Activated CD8-positive, alpha-beta memory T cell treated with anti-CD3 and anti-CD28 coated beads, Interleukin-2, amount 50 U/mL, for 1 hour (primary cell): ENCODE measurements at regions not wholly inside any gene's neighbourhood (a gene's known extent, or its start where the extent isn't known, plus 50 kb on each side); places are given as distances from the start of the nearest gene placed in this dataset.

Experiments used
- DNase-seq: peaks from one replicate; pipeline ENCODE4 v3.0.0-alpha.2; 2020; ENCODE audit errors: extremely low read depth

DNA sequence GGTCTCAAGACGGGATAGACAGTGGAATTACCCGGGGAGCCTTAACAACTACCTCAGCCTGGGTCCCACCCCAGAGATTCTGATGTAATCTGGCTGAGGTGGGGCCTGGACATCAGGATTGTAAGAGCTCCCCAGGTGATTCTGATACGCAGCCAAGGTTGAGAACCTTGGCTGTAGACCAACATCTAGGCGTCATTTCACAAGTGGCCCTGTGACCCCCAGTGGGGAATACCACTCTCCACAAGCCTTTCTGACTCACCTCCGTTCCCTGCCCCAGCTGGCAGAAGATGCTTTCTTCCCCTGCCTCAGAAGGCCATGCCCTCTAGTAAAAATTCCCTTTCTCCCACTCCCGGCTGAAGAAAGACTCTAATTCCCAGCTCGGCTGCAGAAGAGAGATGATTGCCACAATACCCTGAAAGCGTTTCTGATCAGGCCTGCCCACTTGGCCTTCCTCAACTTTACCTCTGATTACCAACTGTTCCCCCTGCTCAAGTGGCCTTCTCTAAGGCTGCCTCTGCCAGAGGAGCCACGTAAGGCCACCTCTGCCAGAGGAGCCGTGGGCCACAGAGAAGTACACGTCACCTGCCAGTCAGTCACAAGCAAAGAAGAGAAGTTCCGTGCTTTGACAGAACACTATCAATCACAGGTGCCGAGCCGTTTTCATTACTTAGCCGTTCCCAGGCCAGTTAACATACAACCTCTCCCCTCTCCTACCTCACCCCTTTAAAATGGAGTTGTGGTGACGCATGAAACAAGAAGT is 116.8 kb upstream of the PKDCC start:
- no peak for DNase-seq

DNA sequence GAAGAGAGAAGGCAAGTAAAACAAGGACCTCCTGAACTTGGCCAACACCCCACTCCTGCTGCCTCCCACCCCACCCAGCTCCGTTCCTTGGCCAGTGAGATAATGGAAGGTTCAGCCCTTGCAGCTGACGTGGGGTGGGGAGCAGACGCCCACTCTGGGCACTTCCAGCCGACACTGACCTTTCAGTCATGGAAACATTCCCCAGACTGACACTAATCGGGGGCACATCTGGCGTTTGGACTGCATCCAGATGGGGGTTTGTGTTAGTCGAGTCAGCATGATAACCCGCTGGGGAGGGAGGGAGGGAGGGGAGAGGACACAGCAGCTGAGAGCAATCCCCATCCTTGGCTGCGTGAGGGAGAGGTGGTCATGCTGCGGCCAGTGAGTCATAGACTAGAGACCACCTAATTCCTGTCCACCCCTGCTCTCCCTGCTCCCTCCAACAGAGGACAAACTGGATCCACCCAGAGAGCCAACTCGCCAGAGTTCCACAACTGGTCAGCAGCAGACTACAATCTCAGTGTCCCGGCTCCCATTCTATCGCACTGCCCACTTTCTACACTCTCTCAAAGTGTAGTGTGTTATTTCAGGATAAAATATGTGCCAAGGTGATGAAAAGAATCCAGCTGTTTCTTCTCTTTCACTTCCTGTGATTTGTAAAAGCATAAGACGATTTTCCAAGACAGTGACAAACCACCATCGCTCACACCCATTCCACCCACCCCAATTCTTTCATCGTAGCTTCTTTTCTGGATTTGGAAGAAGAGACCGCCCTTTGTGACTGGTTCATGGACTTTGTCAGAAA is 115.4 kb upstream of the PKDCC start:
- no peak for DNase-seq

DNA sequence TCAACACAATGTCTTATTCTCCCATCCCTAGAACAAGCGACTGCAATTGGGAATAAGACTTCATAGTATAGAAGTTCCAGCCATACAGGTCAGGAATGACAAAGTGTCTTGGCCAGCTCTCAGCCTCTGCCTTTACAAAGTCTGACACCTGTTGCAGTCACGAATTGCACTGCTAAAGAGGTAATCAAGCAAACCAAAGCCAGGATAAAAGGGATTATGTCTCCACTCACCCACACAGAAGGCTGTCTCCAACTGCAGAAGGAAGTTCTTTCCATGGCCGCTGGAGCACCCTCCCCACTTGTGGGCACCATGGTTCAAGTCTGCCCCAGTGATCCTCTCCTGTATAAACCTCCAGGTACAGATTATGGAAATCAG is 114.8 kb upstream of the PKDCC start:
- DNase-seq: no peak

DNA sequence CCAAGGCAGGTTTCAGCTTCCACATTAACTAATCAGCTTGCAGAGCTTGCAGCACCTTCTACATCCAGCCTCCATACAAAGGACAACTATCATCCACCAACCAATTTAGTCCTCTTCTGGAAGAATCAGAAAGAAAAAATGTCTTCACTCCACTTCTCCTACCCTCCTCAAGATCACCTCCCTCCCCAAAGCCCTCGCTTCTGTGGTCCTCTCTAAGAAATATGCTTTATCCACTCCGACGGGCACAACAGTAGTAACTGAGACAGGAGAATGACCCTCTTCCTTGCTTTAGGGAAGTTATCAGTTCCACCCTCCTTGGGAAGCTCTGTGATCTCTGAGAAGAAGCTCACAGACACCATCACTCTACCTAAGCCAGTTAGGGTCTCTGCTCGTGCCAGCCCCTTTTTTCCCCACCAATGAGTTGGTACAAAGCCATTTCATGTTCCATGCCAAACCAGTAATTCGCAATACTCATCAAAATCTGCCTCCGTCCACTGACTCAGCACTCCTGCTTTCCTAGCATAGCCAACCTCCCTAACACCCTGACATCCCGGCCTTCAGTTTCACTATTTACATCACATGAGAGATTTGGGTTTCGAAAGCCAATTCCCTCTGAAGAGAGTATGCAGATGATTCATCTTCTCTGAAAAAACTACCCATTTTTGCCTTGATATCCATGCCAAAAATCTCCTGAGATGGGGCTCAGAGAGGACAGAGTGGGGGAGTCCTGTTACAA is 114.1 kb upstream of the PKDCC start:
- no peak for DNase-seq

DNA sequence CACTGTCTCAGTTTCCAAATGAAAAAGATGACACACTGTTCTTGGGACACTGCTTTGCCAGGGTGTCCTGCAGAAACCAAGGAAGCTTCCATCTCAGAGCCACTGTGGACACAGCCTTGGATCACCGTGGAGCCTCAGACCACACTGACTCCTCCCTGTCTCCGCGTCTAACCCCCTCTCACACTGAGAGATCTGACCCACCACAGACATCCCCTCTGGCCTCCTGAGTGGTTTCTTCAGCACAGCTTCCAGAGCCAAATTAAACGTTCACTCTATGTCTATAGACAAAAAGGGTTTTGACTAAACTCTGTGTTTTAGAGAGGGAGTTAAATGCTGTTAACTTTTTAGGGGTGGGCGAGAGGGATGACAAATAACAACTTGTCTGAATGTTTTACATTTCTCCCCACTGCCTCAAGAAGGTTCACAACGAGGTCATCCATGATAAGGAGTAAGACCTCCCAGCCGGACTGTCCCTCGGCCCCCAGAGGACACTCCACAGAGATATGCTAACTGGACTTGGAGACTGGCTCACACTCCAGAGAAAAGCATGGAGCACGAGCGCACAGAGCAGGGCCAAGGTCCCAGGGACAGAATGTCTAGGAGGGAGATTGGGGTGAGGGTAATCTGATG is 113.4 kb upstream of the PKDCC start:
- no peak for DNase-seq

DNA sequence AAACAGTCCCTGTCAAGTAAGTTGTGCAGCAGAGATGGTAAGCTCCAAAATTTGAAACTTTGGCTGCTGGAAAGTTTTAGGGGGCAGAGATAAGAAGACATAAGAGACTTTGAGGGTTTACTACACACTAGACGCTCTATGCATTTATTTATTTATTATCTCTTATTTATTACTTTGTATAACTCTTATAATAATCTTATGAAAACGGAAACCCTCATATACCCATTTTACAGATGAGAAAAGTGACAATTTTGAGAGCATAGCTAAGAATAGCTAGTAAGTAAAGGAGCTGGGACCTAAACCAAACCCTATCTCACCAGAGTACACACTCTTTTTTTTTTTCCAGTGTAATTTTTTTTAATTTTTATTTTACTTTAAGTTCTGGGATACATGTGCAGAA is 112.8 kb upstream of the PKDCC start:
- DNase-seq: no peak

DNA sequence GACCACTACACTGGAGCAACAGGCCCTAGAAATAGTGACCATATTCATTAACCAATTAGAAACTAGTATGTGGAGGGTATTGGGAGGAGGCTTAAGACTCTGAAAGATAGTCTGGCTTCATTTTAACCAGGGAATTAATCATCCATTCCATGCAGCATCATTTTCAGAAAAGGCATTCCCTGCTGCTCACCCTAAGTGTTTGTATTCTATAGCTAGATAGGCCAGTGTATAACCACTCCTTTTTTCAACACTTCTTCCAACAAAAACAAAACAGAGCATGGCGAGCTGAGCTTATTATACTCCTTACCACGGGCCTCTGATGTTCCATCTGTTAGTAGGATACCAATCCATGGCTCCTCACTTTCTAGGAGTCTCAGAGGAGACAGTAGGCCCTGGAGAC is 112.0 kb upstream of the PKDCC start:
- DNase-seq: no peak

DNA sequence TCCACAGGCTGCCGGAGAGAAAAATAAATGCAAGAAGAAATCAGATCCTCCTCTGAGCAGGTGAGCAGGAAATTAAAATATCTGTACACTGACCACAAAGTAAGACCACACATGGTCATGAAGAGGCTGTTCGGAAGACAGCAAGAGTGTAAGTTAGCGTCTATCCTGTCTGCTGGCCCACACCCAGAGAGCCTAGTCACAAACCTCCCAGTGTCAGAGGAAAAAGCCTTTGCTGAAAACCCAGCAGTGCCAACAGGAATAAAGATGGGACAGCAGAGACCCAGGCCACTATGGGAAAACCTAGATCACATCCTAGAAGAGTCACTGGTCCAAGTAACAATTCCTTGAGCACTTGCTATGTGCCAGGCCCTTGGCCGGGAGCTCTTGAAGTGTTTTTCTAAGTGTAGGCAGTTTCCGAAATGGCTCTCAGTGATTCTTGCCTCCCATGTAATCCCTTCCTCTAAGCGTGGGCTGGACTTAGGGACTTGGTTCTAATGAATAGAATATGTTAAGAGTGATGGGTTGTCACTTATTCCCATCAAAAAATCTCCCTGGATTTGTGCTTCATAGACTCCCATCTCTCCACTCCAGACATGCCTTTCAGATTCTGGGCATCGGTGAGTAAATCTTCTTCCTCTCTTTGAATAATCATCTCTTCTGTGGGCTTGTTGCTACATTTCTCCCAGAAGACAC is 110.9 kb upstream of the PKDCC start:
- DNase-seq: no peak

DNA sequence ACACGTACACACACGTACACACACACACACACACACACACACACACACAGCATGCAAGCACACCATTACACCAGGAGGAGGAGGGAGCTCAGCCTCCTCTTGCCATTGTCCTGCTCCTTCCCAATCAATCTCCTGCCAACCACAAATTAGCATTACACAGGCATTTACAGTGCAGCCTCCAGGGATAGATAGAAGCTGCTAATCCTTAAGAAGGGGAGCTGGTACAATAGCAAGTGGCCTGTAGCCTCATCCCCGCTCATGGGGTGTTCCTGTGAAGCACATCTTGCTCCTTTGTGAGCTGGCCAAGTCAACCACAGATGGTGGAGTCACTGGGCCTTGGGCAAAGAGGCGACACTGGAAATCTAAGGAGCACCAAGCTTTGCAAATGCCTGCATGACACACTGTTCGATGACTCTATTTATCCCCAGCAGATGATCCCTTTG is 110.3 kb upstream of the PKDCC start:
- no peak for DNase-seq

DNA sequence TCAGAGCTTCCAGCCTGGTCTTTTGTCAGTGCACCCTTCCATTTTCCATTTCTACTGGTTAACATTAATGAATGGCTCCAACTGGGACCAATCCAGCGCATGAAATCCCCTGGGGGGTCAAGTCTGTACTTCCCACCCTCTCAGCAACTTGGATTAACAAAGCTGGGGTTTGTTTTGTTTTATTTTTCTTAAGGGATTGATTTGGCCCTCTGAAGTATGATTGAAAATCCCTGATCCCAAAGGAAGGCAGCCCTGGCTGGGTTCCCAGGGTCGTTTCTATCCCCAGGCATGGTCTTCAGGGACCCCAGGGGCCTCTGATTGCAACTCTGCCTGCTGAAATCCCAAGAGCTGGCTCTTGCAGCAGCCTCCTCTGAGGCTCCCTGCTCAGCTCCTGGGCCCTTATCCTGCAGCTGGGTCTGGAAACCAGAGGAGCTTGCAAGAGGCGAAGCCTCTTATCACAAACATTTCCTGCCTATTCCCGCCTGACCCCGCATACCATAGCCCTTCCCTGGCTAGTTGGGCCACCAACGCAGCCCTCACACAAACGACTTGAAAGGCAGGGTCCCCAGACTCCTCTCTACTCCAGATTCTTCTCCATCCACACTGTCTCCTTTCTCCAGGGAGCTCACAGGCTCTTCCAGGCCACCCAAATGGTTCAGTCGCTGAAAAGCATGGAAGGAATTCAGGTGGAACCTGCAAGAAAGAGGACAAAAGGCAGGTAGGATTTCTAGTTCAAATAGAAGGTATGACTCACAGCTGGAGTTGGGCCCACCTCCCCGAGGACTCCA is 109.7 kb upstream of the PKDCC start:
- no peak for DNase-seq

DNA sequence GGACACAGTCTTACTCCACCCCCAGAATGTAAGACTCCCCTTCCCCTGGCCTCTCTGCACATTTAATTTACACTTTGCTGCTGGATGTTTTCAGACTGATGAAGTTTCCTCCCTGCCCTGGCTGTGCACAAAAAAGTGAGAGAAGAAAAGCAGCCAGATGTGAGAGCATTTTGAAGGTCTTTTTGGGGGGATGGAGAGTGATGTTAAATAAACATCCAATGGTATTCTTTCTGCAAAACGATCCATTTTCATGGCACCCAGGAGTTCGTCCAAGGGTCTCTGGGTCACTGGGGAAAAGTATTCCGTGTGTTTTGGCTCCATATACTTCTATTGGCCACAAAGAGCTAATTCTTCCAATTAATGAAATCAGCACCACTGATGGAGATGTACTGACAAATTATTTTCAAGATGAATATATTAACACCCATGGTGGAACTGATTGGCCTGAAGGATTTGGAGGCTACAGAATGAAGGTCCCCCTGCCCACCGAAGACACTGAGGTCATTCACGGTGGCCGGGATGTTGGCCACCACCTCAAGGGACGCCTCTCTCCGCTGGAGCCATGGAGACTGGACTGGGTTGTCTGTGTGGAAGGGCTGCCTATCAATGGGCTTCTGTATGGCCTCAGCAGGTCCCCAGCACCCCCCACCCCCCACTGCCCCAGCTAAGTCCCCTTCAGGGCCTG is 107.6 kb upstream of the PKDCC start:
- no peak for DNase-seq

DNA sequence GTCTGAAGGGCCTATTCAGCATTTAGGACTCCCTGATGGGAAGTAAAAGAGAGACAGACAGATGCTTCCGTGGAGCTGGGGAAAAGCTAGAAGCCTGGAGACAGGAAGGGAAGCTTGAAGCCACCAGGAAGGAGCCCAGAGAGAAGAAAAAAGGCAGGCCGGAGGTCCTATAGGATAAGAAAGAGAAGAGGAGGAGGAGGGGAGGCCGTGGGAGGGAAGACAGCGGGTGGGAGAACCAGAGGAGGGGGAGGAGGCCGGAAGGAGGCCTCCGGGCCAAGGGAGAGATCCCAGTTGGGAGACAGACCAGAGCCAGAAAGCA is 107.1 kb upstream of the PKDCC start:
- DNase-seq: no peak

DNA sequence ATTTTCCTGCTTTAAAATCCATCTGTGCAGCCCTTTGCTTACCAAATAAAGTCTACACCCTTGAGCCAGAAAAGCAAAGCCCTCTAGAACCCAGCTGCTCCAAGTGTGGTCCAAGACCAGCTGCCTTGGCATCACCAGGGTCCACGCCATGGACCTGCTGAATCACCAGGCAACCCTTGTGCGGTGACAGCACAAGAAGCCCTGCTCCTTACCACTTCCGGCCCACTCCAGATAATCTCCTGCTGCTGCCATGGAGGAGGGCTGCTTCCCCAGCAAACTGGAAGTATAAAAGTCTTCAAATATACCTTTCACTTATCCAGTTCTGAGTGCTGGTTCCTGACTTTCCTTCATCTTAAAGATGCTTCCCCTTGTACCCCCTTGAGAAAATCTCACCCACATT is 106.0 kb upstream of the PKDCC start:
- no peak for DNase-seq

DNA sequence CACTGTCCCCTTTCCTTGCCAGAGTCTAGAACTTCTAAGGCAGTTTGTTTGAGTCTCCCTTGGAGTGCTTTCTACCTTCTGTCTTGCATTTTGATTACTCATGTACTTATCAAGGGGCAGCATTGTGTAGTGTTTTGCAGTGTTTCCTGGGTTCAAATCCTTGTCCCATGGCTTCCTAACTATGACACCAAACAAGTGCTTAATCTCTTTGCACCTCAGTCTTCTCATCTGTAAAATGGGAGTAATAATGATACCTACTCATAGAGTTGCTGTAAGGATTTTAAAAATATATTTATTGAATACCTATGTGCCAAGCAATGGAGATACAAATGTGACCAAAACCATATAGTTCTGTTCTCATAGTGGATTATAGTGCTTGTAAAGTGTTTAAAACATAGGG is 105.5 kb upstream of the PKDCC start:
- no peak for DNase-seq

DNA sequence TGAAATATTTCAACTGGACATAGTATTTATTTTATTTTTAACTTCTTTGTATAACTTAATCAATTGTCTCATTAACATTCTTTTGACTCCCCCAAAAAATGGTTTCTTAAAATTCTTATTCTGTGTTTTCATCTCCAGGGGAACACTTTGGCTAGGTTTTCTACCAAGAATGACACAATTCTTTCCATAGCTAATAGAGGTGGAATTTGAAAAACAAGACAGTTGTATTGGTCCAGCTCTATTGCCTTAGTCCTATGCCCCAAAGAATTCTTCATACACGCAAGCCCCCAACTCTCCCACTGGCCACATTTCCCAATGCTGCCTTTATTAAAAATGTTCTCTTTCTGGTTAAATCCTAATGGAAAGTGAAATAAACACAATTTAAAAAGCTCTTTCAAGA is 104.7 kb upstream of the PKDCC start:
- no peak for DNase-seq

DNA sequence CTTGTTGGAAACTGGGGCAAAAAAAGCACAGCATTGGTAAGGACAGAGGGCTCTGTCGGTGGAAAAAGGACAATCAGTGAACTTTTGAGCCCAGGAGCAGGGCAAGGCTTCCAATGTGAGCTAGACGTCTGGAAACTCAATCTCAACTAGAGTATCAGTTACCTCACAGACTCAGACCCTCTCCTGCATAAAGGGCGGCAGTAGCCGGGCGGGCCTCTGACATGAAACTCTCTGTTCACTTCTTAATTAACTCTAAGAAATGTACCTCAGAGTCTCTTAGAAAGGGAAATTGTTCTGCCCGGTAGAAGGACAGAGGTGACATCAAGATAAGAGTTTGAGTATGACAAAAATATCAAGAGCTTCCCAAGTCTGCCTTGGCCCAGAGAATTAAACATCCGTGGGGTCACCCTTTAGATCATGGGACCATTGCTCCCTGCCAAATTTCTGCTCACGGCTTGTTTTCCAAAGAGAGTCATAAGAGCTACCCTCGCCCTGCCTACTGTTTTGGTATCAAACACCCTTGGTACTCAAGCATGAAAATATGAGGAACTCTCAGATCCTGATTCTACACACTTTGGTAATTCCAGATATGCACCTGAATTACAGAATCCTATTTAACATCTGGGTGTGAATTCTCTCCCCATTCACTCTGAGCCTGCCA is 103.5 kb upstream of the PKDCC start:
- no peak for DNase-seq

DNA sequence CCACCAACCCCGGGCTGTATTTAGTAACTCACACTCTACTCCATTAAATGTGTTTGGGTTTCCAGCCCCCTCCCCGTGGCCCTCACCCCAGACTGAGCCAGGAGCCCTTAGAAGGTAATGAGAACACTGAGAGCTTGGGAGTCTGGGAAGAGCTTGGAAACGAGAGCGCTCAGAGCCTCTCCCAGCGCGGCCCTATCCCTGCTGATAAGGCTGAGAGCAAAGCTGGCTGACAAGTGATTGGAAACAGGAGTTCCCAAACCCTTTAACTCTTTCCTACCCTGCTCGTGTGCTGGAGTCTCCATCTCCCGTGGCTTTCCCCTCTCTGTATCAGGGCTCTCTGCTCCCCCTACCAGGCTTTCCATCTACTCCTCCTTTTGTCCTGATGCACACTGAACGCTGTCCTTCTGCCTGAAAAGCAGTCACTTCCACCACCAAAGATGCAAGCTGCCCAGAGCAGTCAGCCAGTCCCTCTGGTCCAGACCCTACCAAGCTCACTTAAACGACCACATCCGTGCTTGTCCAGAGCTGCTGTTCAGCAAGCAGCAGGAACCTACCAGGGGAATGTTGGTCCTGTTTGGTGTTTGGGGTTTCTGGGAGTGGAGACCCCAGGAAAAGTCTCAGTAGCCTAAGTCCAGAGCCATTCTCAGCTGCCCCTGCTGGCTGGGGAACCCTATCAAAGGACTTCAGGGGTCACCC is 100.0 kb upstream of the PKDCC start:
- DNase-seq: no peak

DNA sequence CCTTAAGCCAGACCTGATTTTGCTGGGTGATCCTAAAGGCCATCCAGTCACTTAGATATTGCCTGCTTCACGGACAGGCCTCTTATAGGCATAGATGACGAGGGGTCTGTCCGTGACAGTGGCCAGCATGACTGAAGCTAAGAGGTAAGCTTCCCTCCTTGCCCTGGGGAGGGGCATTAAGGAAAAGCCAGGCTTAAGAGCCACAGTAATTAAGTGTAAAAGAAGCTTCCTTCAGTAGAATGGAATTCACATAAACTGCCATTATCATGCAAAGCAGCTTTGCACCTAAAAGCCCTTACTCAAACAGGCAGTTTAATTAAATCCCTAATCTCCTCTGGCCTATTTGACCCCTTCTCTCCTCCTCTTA is 99.4 kb upstream of the PKDCC start:
- DNase-seq: no peak
